ENCODE measurements at regions not wholly inside any gene's neighbourhood (a gene's known extent, or its start where the extent isn't known, plus 50 kb on each side); places are given as distances from the start of the nearest gene placed in this dataset.

GRCh38 chr4:12932203-12932788, 551.8 kb downstream of the RAB28 start (continued):
- no peak for TF ChIP-seq ATF2 (CRISPR knock-in tag; IDR thresholded peaks at IDR 0.05; ENCODE audit: borderline replicate concordance, low read depth)
- TF ChIP-seq IRF1 (CRISPR knock-in tag; IDR thresholded peaks at IDR 0.05) = no peak
- no peak for TF ChIP-seq ATF1 (CRISPR knock-in tag; IDR thresholded peaks at IDR 0.05)
- no peak for TF ChIP-seq NFYB (CRISPR knock-in tag; conservative IDR thresholded peaks at IDR 0.05; ENCODE audit: low read depth)
- no peak for TF ChIP-seq ZNF396 (CRISPR knock-in tag; IDR thresholded peaks at IDR 0.05; ENCODE audit: borderline replicate concordance)
- no peak for TF ChIP-seq IRF2 (CRISPR knock-in tag; IDR thresholded peaks at IDR 0.05; ENCODE audit: borderline replicate concordance, low read depth)
- no peak for TF ChIP-seq HMGA2 (CRISPR knock-in tag; IDR thresholded peaks at IDR 0.05)

- ChIA-PET POLR2A (no interaction called here), CTCF (no interaction called here)
- Mint-ChIP-seq H3K36me3 (peaks cover 7% of the 10 kb centered on the region), H3K4me1 (peaks cover 4% of the 10 kb centered on the region; the same call in 1 of the 2 replicates), H3K27ac (no peak overlapping the region), H3K9me3 (peaks cover 19% of the 10 kb centered on the region), H3K4me3 (no peak overlapping the region), H3K27me3 (ENCODE audit: low read depth) (no peaks in the 10 kb centered on the region)
- no peak for ATAC-seq
- no peak for DNase-seq (ENCODE audit: low spot score)
- no peak for TF ChIP-seq ZNF219 (CRISPR knock-in tag; IDR thresholded peaks at IDR 0.05; ENCODE audit: borderline replicate concordance)
- TF ChIP-seq ATF1 (CRISPR knock-in tag; IDR thresholded peaks at IDR 0.05) = no peak
- TF ChIP-seq CTCF (IDR thresholded peaks at IDR 0.05) = no peak
- TF ChIP-seq NFATC4 (CRISPR knock-in tag; IDR thresholded peaks at IDR 0.05) = no peak
- TF ChIP-seq ZNF317 (CRISPR knock-in tag; IDR thresholded peaks at IDR 0.05; ENCODE audit: borderline replicate concordance, low read depth) = no peak
- no peak for TF ChIP-seq NFE2L1 (CRISPR knock-in tag; IDR thresholded peaks at IDR 0.05)
- TF ChIP-seq MAX (CRISPR knock-in tag; IDR thresholded peaks at IDR 0.05) = no peak
- no peak for TF ChIP-seq ZNF416 (CRISPR knock-in tag; IDR thresholded peaks at IDR 0.05)
- no peak for TF ChIP-seq TEAD4 (CRISPR knock-in tag; IDR thresholded peaks at IDR 0.05)
- no peak for TF ChIP-seq MLX (CRISPR knock-in tag; IDR thresholded peaks at IDR 0.05)
- TF ChIP-seq E2F1 (CRISPR knock-in tag; IDR thresholded peaks at IDR 0.05) = no peak
- no peak for TF ChIP-seq AFF4 (CRISPR knock-in tag; IDR thresholded peaks at IDR 0.05; ENCODE audit: borderline replicate concordance)
- no peak for TF ChIP-seq FOXK1 (CRISPR knock-in tag; IDR thresholded peaks at IDR 0.05)
- no peak for TF ChIP-seq TEAD1 (CRISPR knock-in tag; IDR thresholded peaks at IDR 0.05)
Observed at GRCh38 chr4:12929784-12930183, 554.4 kb downstream of the RAB28 start.
